Stromal cell of bone marrow (primary cell): ENCODE measurements at regions not wholly inside any gene's neighbourhood (a gene's known extent, or its start where the extent isn't known, plus 50 kb on each side); places are given as distances from the start of the nearest gene placed in this dataset.

Experiments
- DNase-seq: peaks from one replicate; pipeline ENCODE4 v3.0.0-alpha.2; 2012; ENCODE audit warnings: low read depth

- no peak for DNase-seq
These were observed 113.2 kb downstream of the HERPUD2 start for GRCh38 chr7:35581605-35582210.

- DNase-seq = no peak
These were observed 118.8 kb downstream of the HERPUD2 start for GRCh38 chr7:35576031-35576573.

- DNase-seq = no peak
These were observed 123.2 kb downstream of the HERPUD2 start for GRCh38 chr7:35571611-35572240.

GRCh38 chr7:35570937-35571336 is 124.0 kb downstream of the HERPUD2 start:
- no peak for DNase-seq

GRCh38 chr7:35565927-35566326 is 129.0 kb downstream of the HERPUD2 start:
- no peak for DNase-seq

- DNase-seq = no peak
These were observed 136.1 kb downstream of the HERPUD2 start for GRCh38 chr7:35558841-35559240.

GRCh38 chr7:35556515-35557471 is 138.1 kb downstream of the HERPUD2 start:
- no peak for DNase-seq

DNA sequence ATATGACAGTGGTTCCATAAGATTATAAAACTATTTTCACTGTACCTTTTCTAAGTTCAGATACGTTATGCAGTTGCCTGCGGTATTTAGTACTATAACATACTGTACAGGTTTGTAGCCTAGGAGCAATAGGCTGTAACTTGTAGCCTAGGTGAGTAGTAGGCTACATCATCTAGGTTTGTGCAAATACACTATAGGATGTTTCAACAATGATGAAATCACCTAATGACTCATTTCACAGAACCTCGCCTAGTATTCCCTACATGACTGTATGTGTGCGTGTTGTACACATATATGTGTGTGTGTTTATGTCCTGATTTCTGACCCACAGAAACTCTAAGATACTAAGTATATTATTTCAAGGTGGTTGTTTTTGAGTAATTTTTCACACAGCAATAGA is 139.0 kb downstream of the HERPUD2 start:
- DNase-seq = no peak

DNA sequence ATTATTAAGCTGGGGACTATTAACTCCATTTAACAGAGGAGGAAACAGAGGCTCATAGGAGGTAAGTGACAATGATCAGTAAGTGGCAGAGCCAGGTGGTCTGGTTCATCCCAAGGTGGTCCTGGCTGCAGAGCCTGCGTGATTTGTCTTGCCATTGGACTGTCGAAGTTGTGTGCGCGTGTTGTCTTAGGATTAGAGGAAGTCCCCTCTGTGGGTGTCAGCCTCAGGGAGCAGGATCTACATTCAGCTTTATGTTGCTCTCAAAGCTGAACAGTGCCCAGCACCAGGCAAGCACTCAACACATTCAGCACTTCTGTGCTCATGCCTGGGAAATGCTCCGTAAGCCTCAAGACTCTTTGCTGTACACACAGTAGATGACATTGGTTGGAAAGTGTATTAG is 139.5 kb downstream of the HERPUD2 start:
- DNase-seq = no peak

GRCh38 chr7:35553519-35553918 is 141.4 kb downstream of the HERPUD2 start:
- DNase-seq = no peak

DNA sequence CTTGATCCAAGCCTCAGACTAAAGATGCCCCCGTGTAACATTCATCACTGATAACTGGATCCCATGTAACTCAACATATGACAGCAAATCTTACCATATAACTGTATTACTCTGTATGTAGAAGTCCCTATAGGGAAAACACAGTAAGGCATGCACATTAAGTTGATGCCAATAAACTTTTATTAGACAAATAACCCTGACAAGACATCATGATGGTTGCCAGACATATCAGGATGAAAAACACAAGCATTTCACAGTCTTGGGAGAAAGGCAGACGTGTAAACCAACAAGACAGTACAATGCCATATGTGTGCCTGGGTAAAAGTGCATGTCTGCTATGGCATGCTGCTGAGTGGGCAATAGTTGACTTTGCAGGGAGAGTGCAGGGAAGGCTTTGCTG is 142.2 kb downstream of the HERPUD2 start:
- DNase-seq = no peak

DNA sequence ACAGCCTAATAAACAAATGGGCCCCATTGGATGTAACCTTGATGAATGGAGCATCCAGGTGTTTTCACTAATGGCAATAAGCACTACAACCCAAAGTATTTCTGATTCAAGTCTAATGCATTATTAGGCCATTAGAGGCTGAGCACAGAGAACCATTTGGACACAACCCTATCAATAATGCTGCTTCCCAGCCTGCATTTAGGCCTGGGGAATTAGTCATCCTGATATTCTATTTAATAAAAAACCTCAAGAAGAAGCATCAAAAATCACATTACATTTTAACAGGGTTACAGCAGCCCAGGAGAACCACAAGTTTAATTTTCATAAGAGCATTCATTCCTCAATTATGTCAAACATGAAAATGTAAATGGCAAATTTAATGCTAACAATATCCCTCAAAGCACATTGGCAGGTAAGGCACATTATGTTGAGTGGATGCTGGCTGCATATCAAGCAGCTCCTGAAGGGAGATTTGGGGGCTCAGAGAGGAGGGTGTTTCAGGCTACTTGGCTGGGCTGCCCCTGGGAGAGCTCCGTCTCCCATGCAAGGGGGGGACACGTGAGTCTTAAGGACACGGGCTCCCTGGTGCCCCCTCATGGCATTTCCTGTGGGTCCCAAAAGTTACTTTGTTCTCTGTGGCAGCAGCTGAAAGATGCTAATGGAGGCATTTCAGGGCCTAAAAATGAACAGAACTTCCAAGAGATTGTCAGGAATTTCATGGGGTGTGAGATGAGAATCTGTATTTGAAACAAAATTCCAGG is 143.4 kb downstream of the HERPUD2 start:
- no peak for DNase-seq

DNA sequence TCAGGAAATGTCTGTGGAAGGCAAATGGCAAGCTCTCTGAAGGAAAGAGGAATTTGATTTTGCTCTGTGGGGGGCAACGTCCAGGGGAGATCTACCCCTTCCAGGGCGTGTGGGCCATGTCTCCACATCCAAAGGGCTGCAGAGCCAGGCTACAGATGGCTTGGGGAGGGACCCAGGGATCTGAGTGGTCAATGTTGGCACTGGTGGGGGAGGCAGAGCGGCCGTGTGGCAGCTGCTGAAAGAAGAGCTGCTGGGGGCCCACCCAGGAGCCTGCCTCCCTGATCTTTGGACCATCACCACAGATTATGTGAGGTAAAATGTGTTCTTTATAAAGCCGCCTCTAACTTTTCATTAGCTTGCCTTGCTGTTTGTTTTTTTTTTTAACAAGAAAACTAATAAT is 144.1 kb downstream of the HERPUD2 start:
- DNase-seq = no peak

DNA sequence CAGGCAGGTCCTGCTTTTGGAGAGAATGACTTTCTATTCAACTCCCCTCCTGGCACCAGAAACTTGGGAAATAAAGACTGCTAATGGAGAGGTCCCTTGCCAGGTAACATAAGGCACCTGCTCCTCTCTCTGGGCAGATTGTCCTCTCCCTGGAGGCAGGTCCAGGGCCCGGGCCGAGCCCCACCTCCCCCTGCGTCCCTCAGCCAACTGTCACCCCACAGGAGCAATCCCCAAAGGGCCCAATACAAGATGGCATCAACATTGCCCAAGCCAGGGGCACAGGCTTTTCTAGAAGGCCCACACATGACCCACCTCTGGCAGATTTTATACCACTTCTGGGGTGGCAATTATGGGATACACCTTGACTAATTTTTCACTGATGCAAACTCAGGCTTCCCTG is 145.2 kb downstream of the HERPUD2 start:
- no peak for DNase-seq

- no peak for DNase-seq
These were observed 146.6 kb downstream of the HERPUD2 start for GRCh38 chr7:35548291-35548690.

GRCh38 chr7:35546691-35547429 is 148.1 kb downstream of the HERPUD2 start:
- DNase-seq = no peak

DNA sequence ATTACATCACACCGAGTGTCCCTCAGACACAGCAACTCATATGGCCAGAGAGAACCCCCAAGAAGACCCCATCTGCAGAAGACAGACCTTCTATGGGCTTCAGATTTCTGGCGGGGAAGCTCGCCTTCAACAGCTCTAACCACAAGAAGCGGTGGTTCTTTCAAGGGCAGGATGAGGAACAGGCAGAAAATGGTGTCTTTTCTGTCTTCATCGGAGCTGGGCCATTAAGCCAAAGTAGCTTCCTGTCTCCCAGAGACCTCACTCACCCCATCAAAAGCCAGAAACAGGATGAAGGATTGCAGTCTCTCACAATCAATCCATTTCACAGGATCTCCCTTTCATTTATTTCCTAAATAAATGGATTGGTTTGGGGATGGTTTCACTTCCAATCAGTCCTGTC is 149.1 kb downstream of the HERPUD2 start:
- no peak for DNase-seq

DNA sequence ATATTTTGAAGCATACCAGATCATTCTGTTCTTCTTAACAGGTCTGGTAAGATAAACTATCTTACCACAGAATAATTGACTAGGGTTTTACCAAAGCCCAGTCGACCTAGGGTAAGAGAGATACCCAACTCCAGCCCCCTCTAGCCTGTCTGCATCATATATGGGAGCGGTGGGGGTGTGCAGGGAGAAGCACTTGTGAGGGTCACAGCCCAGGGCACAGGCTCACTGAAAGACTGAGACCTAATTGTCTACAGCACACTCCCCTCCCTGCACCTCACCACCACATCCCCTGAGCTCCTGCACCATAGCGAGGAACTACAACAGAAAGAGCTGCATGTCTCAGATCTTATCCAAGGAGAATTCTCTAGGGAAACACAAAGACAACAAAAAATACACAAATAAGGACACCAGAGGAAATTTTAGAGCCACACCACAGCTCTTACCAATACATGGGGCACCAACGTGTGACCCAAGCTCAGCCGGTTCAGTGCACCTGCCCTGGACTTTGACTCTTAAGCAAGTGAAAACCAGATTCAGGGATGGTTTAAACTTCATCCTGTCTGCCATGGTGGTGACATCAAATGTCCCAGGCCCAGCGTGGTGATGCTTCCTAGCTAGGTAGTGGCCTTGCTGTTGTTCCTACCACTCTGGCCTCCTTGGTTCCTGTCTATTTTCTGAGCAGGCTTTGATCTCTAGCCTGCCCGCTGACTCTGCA is 150.8 kb downstream of the HERPUD2 start:
- no peak for DNase-seq

- peak; percentile 36 for DNase-seq
These were observed 157.6 kb downstream of the HERPUD2 start for GRCh38 chr7:35537067-35538023.
